Stimulated activated CD8-positive, alpha-beta memory T cell treated with anti-CD3 and anti-CD28 coated beads, Interleukin-12 subunit alpha, Interleukin-12 subunit beta, amount 100 ng/mL, for 24 hours (primary cell): ENCODE measurements at regions not wholly inside any gene's neighbourhood (a gene's known extent, or its start where the extent isn't known, plus 50 kb on each side); places are given as distances from the start of the nearest gene placed in this dataset.

Experiments used
- DNase-seq: peaks from one replicate; pipeline ENCODE4 v3.0.0-alpha.2; 2020; ENCODE audit errors: extremely low read depth

GRCh38 chr5:71945436-71945835, 161.8 kb upstream of the MAP1B start:
- no peak for DNase-seq

GRCh38 chr5:71946343-71947030, 160.8 kb upstream of the MAP1B start:
- no peak for DNase-seq

GRCh38 chr5:71948206-71948605, 159.1 kb upstream of the MAP1B start:
- DNase-seq, result no peak

- DNase-seq, result no peak
These were observed 157.5 kb upstream of the MAP1B start for GRCh38 chr5:71949772-71950171.

- no peak for DNase-seq
These were observed 153.4 kb upstream of the MAP1B start for GRCh38 chr5:71953866-71954265.

- no peak for DNase-seq
These were observed 152.9 kb upstream of the MAP1B start for GRCh38 chr5:71954329-71954728.

- DNase-seq, result no peak
These were observed 151.6 kb upstream of the MAP1B start for GRCh38 chr5:71955723-71956122.

GRCh38 chr5:71957292-71957898, 149.9 kb upstream of the MAP1B start:
- DNase-seq, result no peak

GRCh38 chr5:71960195-71960594, 147.1 kb upstream of the MAP1B start:
- DNase-seq, result no peak

- DNase-seq, result no peak
These were observed 145.5 kb upstream of the MAP1B start for GRCh38 chr5:71961786-71962185.

- DNase-seq, result no peak
These were observed 137.8 kb upstream of the MAP1B start for GRCh38 chr5:71969460-71969859.

- DNase-seq, result no peak
These were observed 135.4 kb upstream of the MAP1B start for GRCh38 chr5:71971862-71972261.

GRCh38 chr5:71972777-71973473, 134.3 kb upstream of the MAP1B start:
- DNase-seq, result no peak

- DNase-seq, result no peak
These were observed 133.7 kb upstream of the MAP1B start for GRCh38 chr5:71973563-71973962.

GRCh38 chr5:71974165-71974564, 133.1 kb upstream of the MAP1B start:
- DNase-seq, result no peak

- DNase-seq, result no peak
These were observed 132.7 kb upstream of the MAP1B start for GRCh38 chr5:71974622-71975021.

- no peak for DNase-seq
These were observed 130.8 kb upstream of the MAP1B start for GRCh38 chr5:71976449-71976848.

GRCh38 chr5:71977311-71977710, 130.0 kb upstream of the MAP1B start:
- no peak for DNase-seq

GRCh38 chr5:71978216-71978615, 129.1 kb upstream of the MAP1B start:
- DNase-seq, result no peak

- no peak for DNase-seq
These were observed 124.4 kb upstream of the MAP1B start for GRCh38 chr5:71982717-71983395.

GRCh38 chr5:71986101-71986500, 121.2 kb upstream of the MAP1B start:
- DNase-seq, result no peak

- no peak for DNase-seq
These were observed 118.5 kb upstream of the MAP1B start for GRCh38 chr5:71988808-71989207.

GRCh38 chr5:71993600-71993999, 113.7 kb upstream of the MAP1B start:
- DNase-seq, result no peak
